Ureter (tissue), 1 donor: ENCODE measurements at regions not wholly inside any gene's neighbourhood (a gene's known extent, or its start where the extent isn't known, plus 50 kb on each side); places are given as distances from the start of the nearest gene placed in this dataset.
"Not testable (repeated sequence)": the region's sequence is repeated elsewhere in the genome, so short reads cannot be mapped to it uniquely, and the experiment has no call there.

Experiments used
- DNase-seq: peaks from one replicate; pipeline ENCODE4 v3.0.0-alpha.2; 2020; ENCODE audit warnings: low spot score
- donor health status: DM: yes; HTN: yes; CAD: no.

GRCh38 chr6:99802396-99803031 lies 191.5 kb downstream of the MCHR2 start:
- no peak for DNase-seq

- no peak for DNase-seq
Observed at GRCh38 chr6:99808992-99809391, 185.0 kb downstream of the MCHR2 start.

- DNase-seq, result no peak
Observed at GRCh38 chr6:99810295-99810694, 183.7 kb downstream of the MCHR2 start.

GRCh38 chr6:99810942-99811620 lies 182.9 kb downstream of the MCHR2 start:
- DNase-seq, result no peak

GRCh38 chr6:99811636-99812035 lies 182.4 kb downstream of the MCHR2 start:
- DNase-seq, result no peak

GRCh38 chr6:99813565-99813964 lies 180.5 kb downstream of the MCHR2 start:
- DNase-seq, result no peak

- DNase-seq, result no peak
Observed at GRCh38 chr6:99814230-99814928, 179.6 kb downstream of the MCHR2 start.

GRCh38 chr6:99816795-99817194 lies 177.2 kb downstream of the MCHR2 start:
- DNase-seq, result no peak

- no peak for DNase-seq
Observed at GRCh38 chr6:99818161-99818560, 175.9 kb downstream of the MCHR2 start.

- no peak for DNase-seq
Observed at GRCh38 chr6:99819853-99820252, 174.2 kb downstream of the MCHR2 start.

- no peak for DNase-seq
Observed at GRCh38 chr6:99821164-99821563, 172.9 kb downstream of the MCHR2 start.

GRCh38 chr6:99822741-99823512 lies 171.1 kb downstream of the MCHR2 start:
- no peak for DNase-seq

GRCh38 chr6:99823513-99824235 lies 170.3 kb downstream of the MCHR2 start:
- DNase-seq, result not testable (repeated sequence)

GRCh38 chr6:99833034-99833433 lies 161.0 kb downstream of the MCHR2 start:
- no peak for DNase-seq

GRCh38 chr6:99836471-99836870 lies 157.6 kb downstream of the MCHR2 start:
- DNase-seq, result no peak

GRCh38 chr6:99838607-99839006 lies 155.4 kb downstream of the MCHR2 start:
- no peak for DNase-seq

GRCh38 chr6:99841297-99841696 lies 152.7 kb downstream of the MCHR2 start:
- DNase-seq, result no peak

- no peak for DNase-seq
Observed at GRCh38 chr6:99846006-99846405, 148.0 kb downstream of the MCHR2 start.

- DNase-seq, result no peak
Observed at GRCh38 chr6:99850841-99851240, 143.2 kb downstream of the MCHR2 start.

- no peak for DNase-seq
Observed at GRCh38 chr6:99852031-99852430, 142.0 kb downstream of the MCHR2 start.

GRCh38 chr6:99867026-99867425 lies 127.0 kb downstream of the MCHR2 start:
- no peak for DNase-seq
